Epithelial cell of proximal tubule (primary cell): ENCODE measurements at regions not wholly inside any gene's neighbourhood (a gene's known extent, or its start where the extent isn't known, plus 50 kb on each side); places are given as distances from the start of the nearest gene placed in this dataset.

ENCODE experiments used
- DNase-seq: peaks from one replicate; pipeline ENCODE4 v3.0.0-alpha.2; 2011; ENCODE audit warnings: low read depth
- H3K4me3 ChIP-seq: 2 replicates; pipeline ENCODE4 v1.5.1; 2011; ENCODE audit warnings: low read depth, mild to moderate bottlenecking, low read length
- CTCF ChIP-seq: conservative IDR thresholded peaks from 2 replicates; pipeline ENCODE4 v1.5.1; 2012; ENCODE audit warnings: low read depth, mild to moderate bottlenecking, low read length

DNA sequence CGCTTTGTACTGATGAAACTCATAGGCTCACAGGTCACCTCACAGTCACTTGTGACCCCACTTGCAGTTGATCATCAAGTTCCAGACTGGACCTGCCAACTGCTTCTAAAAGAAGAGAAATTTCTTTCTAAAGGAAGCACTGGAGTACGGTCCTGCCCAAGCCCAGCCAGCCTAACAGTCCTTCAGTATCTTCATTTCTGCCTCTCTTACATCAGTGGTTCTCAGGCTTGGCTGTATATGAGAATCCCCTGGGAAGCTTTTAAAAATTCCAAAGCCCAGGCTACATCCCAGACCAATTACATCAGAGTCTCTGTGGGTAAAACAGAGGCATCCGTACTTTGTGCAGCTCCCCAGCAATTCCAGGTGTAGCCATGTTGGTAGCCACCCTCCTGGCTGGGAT is 282.1 kb downstream of the NFIB start:
- no peak overlapping the region for H3K4me3 ChIP-seq
- no peak for TF ChIP-seq CTCF
- DNase-seq, result no peak

DNA sequence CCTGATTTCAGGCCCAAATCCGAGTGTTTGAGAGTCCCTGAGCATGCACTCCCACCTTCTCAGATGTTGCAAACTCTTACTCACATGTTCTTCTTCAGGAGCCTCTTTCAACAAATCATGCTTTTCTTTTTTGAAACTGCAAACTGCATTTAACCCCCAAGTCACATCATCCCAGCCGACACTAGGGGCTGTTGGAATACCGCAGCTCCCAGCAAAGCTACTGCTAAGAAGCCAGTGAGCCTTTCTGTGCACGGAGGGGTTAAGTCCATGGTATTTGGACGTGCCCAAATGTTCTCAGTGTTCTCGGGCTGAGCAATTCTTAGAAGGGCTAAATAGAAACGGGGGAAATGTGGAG is 282.9 kb downstream of the NFIB start:
- no peak overlapping the region for H3K4me3 ChIP-seq

GRCh38 chr9:14030375-14031059 is 283.4 kb downstream of the NFIB start:
- TF ChIP-seq CTCF, result no peak
- no peak overlapping the region for H3K4me3 ChIP-seq
- no peak for DNase-seq

More for the DNA sequence above, 282.9 kb downstream of the NFIB start:
- TF ChIP-seq CTCF, result peak; percentile 34
- DNase-seq, result no peak

DNA sequence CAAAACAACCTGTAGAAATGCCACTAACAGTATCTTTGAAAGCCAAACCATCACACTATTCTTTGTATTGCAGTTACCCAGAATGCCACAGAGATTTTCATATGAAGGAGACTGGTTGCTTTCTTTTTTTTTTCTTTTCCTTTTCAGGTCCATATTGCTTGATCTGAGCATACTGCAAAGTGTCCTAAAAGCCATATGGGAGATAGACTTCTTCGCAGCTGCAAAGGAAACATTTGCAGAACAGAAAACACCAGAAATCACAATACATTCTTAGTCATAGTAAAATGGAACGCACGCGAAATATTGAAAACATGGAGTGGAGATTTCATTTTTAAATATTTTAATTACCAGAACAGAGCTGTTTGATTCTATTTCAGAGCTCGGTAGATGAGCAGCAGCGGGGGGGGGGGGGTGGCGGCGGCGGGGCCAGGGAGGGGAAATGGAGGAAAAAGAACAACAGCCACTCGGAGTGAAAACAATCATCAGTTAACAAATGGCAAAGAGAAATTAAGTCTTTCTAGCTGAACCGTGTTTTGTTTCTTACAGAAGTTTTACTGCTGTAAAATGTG is 284.1 kb downstream of the NFIB start:
- no peak for TF ChIP-seq CTCF
- DNase-seq, result no peak
- no peak overlapping the region for H3K4me3 ChIP-seq

DNA sequence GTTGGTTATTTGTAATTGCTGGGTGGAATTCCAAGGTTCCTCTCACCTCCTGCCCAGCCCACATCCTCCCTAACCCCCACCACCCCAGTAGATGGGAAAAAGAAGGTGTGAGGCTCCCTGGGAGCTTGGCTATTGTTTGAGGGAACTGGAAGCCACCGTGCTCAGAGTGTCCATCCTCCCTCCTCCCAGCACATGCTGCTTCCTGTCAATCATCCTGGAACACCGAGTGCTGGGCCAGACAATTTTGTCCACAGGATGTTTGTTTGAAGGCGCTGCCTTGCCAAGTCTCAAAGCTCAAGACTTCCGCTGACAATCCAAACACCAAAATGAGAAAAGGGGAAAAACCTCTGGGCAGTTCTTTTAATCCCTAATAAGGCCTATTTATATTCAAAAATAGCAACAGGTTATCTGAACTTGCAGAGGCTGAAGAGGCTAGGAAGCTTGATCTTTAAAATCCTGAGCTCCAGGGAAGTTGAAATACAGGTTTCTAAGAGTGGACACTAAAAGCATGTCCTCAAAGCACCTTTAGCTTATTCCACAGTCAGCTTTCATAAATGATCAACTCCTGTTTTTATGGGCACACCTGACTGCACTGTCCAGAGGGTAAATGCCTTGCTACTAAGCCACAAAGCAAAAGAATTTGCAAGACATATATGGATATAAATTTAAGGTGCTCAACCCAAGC is 286.7 kb downstream of the NFIB start:
- TF ChIP-seq CTCF, result no peak
- DNase-seq, result peak; percentile 75
- no peak overlapping the region for H3K4me3 ChIP-seq

GRCh38 chr9:14025741-14026140 is 288.2 kb downstream of the NFIB start:
- no peak for DNase-seq
- no peak overlapping the region for H3K4me3 ChIP-seq
- no peak for TF ChIP-seq CTCF
